IMR-90 (cell line): ENCODE measurements at regions not wholly inside any gene's neighbourhood (a gene's known extent, or its start where the extent isn't known, plus 50 kb on each side); places are given as distances from the start of the nearest gene placed in this dataset.

Experiments
- BHLHE40 ChIP-seq: fragments of 150-350 bp; IDR thresholded peaks from 2 replicates; pipeline ENCODE4 v1.6.1; 2016; ENCODE audit warnings: mild to moderate bottlenecking, low read depth, low read length
- CHD1 ChIP-seq: IDR thresholded peaks from 2 replicates; pipeline ENCODE4 v1.6.1; 2012; ENCODE audit warnings: low read depth, low read length, improper control_type of control experiment
- MAFK ChIP-seq: IDR thresholded peaks from 2 replicates; pipeline ENCODE4 v1.6.1; 2012; ENCODE audit warnings: low read depth, low read length, improper control_type of control experiment
- MXI1 ChIP-seq: IDR thresholded peaks from 2 replicates; pipeline ENCODE4 v1.6.1; 2012; ENCODE audit warnings: low read depth, mild to moderate bottlenecking, low read length, moderate library complexity, borderline replicate concordance
- POLR2A ChIP-seq: IDR thresholded peaks from 2 replicates; pipeline ENCODE4 v1.6.1; 2012; ENCODE audit warnings: mild to moderate bottlenecking, low read depth, low read length
- RCOR1 ChIP-seq: IDR thresholded peaks from 2 replicates; pipeline ENCODE4 v1.6.1; 2012; ENCODE audit warnings: mild to moderate bottlenecking, low read length, improper control_type of control experiment; ENCODE audit not compliant: insufficient replicate concordance
- TF ChIP-seq, protein P1 (sequence below): conservative IDR thresholded peaks from 2 replicates; pipeline ENCODE4 v1.5.1; 2012; ENCODE audit warnings: mild to moderate bottlenecking, low read depth, low read length, improper control_type of control experiment
- TF ChIP-seq, protein P2 (sequence below): fragments of 150-350 bp; IDR thresholded peaks from 2 replicates; pipeline ENCODE4 v1.6.1; 2017; ENCODE audit warnings: mild to moderate bottlenecking, antibody characterized with exemption, low read length, low read depth
- TF ChIP-seq, protein P3 (sequence below): fragments of 150-350 bp; IDR thresholded peaks from 2 replicates; pipeline ENCODE4 v1.6.1; 2016; ENCODE audit warnings: low read depth, mild to moderate bottlenecking, low read length, moderate library complexity, borderline replicate concordance

DNA sequence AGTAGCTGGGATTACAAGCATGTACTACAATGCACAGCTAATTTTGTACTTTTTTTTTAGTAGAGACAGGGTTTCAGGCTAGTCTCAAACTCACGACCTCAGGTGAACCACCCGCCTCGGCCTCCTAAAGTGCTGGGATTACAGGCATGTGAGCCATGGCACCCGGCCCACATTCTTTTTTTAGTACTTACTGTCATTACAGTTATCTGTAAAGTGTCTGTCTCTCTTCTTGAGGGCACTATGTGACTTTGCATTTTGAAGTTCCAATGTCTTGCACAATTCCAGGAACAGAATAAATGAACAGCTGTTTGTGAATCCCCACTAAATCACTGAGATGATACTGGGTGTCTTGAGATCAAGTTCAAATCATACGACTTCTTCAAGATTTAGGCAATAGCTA, 1540.3 kb downstream of the CDH11 start:
- TF ChIP-seq, protein P1, sequence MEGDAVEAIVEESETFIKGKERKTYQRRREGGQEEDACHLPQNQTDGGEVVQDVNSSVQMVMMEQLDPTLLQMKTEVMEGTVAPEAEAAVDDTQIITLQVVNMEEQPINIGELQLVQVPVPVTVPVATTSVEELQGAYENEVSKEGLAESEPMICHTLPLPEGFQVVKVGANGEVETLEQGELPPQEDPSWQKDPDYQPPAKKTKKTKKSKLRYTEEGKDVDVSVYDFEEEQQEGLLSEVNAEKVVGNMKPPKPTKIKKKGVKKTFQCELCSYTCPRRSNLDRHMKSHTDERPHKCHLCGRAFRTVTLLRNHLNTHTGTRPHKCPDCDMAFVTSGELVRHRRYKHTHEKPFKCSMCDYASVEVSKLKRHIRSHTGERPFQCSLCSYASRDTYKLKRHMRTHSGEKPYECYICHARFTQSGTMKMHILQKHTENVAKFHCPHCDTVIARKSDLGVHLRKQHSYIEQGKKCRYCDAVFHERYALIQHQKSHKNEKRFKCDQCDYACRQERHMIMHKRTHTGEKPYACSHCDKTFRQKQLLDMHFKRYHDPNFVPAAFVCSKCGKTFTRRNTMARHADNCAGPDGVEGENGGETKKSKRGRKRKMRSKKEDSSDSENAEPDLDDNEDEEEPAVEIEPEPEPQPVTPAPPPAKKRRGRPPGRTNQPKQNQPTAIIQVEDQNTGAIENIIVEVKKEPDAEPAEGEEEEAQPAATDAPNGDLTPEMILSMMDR, result no peak
- TF ChIP-seq MXI1, result no peak
- TF ChIP-seq POLR2A, result no peak
- TF ChIP-seq, protein P2, sequence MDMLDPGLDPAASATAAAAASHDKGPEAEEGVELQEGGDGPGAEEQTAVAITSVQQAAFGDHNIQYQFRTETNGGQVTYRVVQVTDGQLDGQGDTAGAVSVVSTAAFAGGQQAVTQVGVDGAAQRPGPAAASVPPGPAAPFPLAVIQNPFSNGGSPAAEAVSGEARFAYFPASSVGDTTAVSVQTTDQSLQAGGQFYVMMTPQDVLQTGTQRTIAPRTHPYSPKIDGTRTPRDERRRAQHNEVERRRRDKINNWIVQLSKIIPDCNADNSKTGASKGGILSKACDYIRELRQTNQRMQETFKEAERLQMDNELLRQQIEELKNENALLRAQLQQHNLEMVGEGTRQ, result no peak
- TF ChIP-seq CHD1, result no peak
- no peak for TF ChIP-seq BHLHE40
- no peak for TF ChIP-seq RCOR1
- no peak for TF ChIP-seq MAFK
- TF ChIP-seq, protein P3, sequence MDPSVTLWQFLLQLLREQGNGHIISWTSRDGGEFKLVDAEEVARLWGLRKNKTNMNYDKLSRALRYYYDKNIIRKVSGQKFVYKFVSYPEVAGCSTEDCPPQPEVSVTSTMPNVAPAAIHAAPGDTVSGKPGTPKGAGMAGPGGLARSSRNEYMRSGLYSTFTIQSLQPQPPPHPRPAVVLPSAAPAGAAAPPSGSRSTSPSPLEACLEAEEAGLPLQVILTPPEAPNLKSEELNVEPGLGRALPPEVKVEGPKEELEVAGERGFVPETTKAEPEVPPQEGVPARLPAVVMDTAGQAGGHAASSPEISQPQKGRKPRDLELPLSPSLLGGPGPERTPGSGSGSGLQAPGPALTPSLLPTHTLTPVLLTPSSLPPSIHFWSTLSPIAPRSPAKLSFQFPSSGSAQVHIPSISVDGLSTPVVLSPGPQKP, result no peak
